Right lobe of liver (tissue), 6 donors: ENCODE measurements at regions not wholly inside any gene's neighbourhood (a gene's known extent, or its start where the extent isn't known, plus 50 kb on each side); places are given as distances from the start of the nearest gene placed in this dataset.
"Not testable (repeated sequence)": the region's sequence is repeated elsewhere in the genome, so short reads cannot be mapped to it uniquely, and the experiment has no call there.

ENCODE experiments used
- ATAC-seq, 4 donors: fragments of 200-7000 bp; cut with Tn5 transposase; one replicate each; pipeline ENCODE4 v1.9.1; 2020; ENCODE audit warnings: mild to moderate bottlenecking in 4 of 4, moderate library complexity in 4 of 4
- DNase-seq, 3 donors: peaks; one replicate each; pipeline ENCODE4 v3.0.0-alpha.2; 2020
- H3K27ac ChIP-seq, 3 donors: fragments of 200-600 bp; one replicate each; pipeline ENCODE4 v1.8.0; 2022
- H3K27me3 ChIP-seq, 2 donors: fragments of 200-600 bp; one replicate each; pipeline ENCODE4 v1.8.0; 2022
- H3K36me3 ChIP-seq, 4 donors: fragments of 200-600 bp; sonication (generic) in 1 of 4; one replicate each; pipeline versions ENCODE4 v1.5.1 to v1.8.0; 2017 to 2022; ENCODE audit warnings: control low read depth in 1 of 4
- H3K4me1 ChIP-seq, 4 donors: fragments of 200-600 bp; sonication (generic) in 1 of 4; one replicate each; pipeline versions ENCODE4 v1.5.1 to v1.8.0; 2017 to 2022; ENCODE audit warnings: control low read depth in 1 of 4
- H3K4me3 ChIP-seq, 3 donors: fragments of 200-600 bp; one replicate each; pipeline ENCODE4 v1.8.0; 2022
- H3K9me3 ChIP-seq, 4 donors: fragments of 200-600 bp; sonication (generic) in 1 of 4; one replicate each; pipeline versions ENCODE4 v1.5.1 to v1.8.0; 2017 to 2022; ENCODE audit warnings: control low read depth in 1 of 4
- CTCF ChIP-seq, 4 donors: fragments of 200-600 bp in 3 of 4; fragments of 450-650 bp in 1 of 4; IDR thresholded peaks; one replicate each; pipeline versions ENCODE4 v1.5.1 to v1.8.0; 2016 to 2022; ENCODE audit warnings: antibody characterized with exemption in 4 of 4, mild to moderate bottlenecking in 2 of 4
- POLR2A ChIP-seq: fragments of 450-650 bp; IDR thresholded peaks from one replicate; pipeline ENCODE4 v1.6.1; 2017; ENCODE audit warnings: antibody characterized with exemption, mild to moderate bottlenecking
- WGBS: methylation state at CpG from one replicate; pipeline ENCODE4 v1.1.6; 2018; ENCODE audit warnings: low coverage, low lambda C conversion rate; ENCODE audit not compliant: insufficient coverage; ENCODE audit errors: missing lambda C conversion rate; 5-methylcytosine and 5-hydroxymethylcytosine counted together
- intact Hi-C, 2 donors: fragments of 100-400 bp; cut with DNase I; formaldehyde crosslinking; loops; one replicate each; pipeline versions ENCODE4 v1.11.2 to v1.14.1; 2022
- donor health status: DM: no; HTN: yes; CAD: no.
- donor health status: DM: no; HTN: no; CAD: no.
- donor health status: DM: no; HTN: no; CAD: no.
- donor health status: DM: no; HTN: yes; CAD: no.
- donor health status: DM: no; HTN: yes; CAD: no.

- H3K4me1 ChIP-seq: no peaks in the 10 kb centered on the region
- no peak overlapping the region for H3K4me3 ChIP-seq
- DNase-seq: no peak
- 50% methylated on average over 4 of the region's 4 CpGs for WGBS
- no peaks in the 10 kb centered on the region for H3K36me3 ChIP-seq
- no peak for ATAC-seq
- no peak overlapping the region for H3K27ac ChIP-seq
- intact Hi-C loops: no loop called here
- no peaks in the 10 kb centered on the region for H3K27me3 ChIP-seq
- no peaks in the 10 kb centered on the region for H3K9me3 ChIP-seq
- TF ChIP-seq POLR2A: no peak
- no peak for TF ChIP-seq CTCF (IDR thresholded peaks at IDR 0.05)
Observed at GRCh38 chr2:208725280-208725679, 318.7 kb downstream of the PTH2R start.

- no peak for TF ChIP-seq POLR2A
- no peak for TF ChIP-seq CTCF (IDR thresholded peaks at IDR 0.05)
- Histone ChIP-seq H3K4me3 (no peak overlapping the region), H3K4me1 (no peaks in the 10 kb centered on the region), H3K27ac (no peak overlapping the region), H3K36me3 (no peaks in the 10 kb centered on the region), H3K27me3 (no peaks in the 10 kb centered on the region), H3K9me3 (no peaks in the 10 kb centered on the region)
- DNase-seq (no peak), ATAC-seq (no peak)
- intact Hi-C loops: no loop called here
- WGBS: 60% methylated on average over 3 of the region's 3 CpGs
Observed at GRCh38 chr2:208726242-208726641, 319.6 kb downstream of the PTH2R start.

- DNase-seq, H3K36me3 ChIP-seq, H3K4me3 ChIP-seq, ATAC-seq, H3K4me1 ChIP-seq, H3K9me3 ChIP-seq, intact Hi-C loops, H3K27ac ChIP-seq, H3K27me3 ChIP-seq: not testable (repeated sequence)
- 43% methylated on average over 3 of the region's 21 CpGs for WGBS
Observed at GRCh38 chr2:208751663-208752415, 345.2 kb downstream of the PTH2R start.

GRCh38 chr2:208757364-208757763, 350.8 kb downstream of the PTH2R start:
- intact Hi-C loops: no loop called here
- TF ChIP-seq CTCF (IDR thresholded peaks at IDR 0.05): no peak
- no peak for TF ChIP-seq POLR2A
- no peaks in the 10 kb centered on the region for H3K9me3 ChIP-seq
- no peaks in the 10 kb centered on the region for H3K4me1 ChIP-seq
- H3K36me3 ChIP-seq: no peaks in the 10 kb centered on the region
- 57% methylated on average over 1 of the region's 1 CpG for WGBS
- H3K27me3 ChIP-seq: no peaks in the 10 kb centered on the region
- no peak overlapping the region for H3K27ac ChIP-seq
- ATAC-seq (no peak), DNase-seq (no peak)
- no peak overlapping the region for H3K4me3 ChIP-seq

- H3K4me3 ChIP-seq, H3K27ac ChIP-seq, H3K9me3 ChIP-seq, H3K27me3 ChIP-seq, DNase-seq, H3K36me3 ChIP-seq, intact Hi-C loops, ATAC-seq, H3K4me1 ChIP-seq: not testable (repeated sequence)
- WGBS: 73% methylated on average over 2 of the region's 2 CpGs
Observed at GRCh38 chr2:208773074-208773473, 366.5 kb downstream of the PTH2R start.
